Esophagus squamous epithelium (tissue), 4 donors: ENCODE measurements at regions not wholly inside any gene's neighbourhood (a gene's known extent, or its start where the extent isn't known, plus 50 kb on each side); places are given as distances from the start of the nearest gene placed in this dataset.

Experiments used
- POLR2A ChIP-seq, 4 donors: fragments of 450-650 bp; IDR thresholded peaks; one replicate each; pipeline ENCODE4 v1.6.1; 2017; ENCODE audit warnings: antibody characterized with exemption in 4 of 4, mild to moderate bottlenecking in 4 of 4, moderate library complexity in 3 of 4
- TF ChIP-seq, protein P1 (sequence below), 6 experiments: fragments of 450-650 bp in 4 of 6; fragments of 200-600 bp in 2 of 6; sonication (generic) in 2 of 6; IDR thresholded peaks; one replicate each; pipeline ENCODE4 v1.5.1; 2016 to 2019; ENCODE audit warnings: antibody characterized with exemption in 6 of 6, mild to moderate bottlenecking in 4 of 6, moderate library complexity in 4 of 6

DNA sequence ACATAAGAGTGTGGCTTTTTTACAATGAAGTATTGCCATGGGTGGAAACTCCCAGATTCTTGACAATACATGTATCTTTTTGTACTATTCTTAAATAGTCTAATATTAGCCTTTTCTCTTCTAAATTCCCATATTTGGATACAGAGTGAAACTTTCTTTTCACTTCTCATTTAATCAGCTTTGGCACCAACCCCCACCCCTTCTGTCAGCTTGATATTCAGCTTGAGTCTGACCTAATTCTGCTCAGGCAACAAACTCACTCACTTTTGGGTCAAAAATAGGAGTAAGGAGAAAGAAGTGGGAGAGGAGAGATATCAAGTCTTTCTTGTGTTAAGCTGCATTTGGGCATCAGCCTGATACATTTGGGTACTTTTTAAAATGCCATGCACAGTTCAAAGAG, 397.5 kb downstream of the COG6 start:
- no peak for TF ChIP-seq POLR2A (IDR thresholded peaks at IDR 0.05)
- TF ChIP-seq, protein P1, sequence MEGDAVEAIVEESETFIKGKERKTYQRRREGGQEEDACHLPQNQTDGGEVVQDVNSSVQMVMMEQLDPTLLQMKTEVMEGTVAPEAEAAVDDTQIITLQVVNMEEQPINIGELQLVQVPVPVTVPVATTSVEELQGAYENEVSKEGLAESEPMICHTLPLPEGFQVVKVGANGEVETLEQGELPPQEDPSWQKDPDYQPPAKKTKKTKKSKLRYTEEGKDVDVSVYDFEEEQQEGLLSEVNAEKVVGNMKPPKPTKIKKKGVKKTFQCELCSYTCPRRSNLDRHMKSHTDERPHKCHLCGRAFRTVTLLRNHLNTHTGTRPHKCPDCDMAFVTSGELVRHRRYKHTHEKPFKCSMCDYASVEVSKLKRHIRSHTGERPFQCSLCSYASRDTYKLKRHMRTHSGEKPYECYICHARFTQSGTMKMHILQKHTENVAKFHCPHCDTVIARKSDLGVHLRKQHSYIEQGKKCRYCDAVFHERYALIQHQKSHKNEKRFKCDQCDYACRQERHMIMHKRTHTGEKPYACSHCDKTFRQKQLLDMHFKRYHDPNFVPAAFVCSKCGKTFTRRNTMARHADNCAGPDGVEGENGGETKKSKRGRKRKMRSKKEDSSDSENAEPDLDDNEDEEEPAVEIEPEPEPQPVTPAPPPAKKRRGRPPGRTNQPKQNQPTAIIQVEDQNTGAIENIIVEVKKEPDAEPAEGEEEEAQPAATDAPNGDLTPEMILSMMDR (IDR thresholded peaks at IDR 0.05), result no peak
